HG02610 (cell line): ENCODE measurements at regions not wholly inside any gene's neighbourhood (a gene's known extent, or its start where the extent isn't known, plus 50 kb on each side); places are given as distances from the start of the nearest gene placed in this dataset.

Source experiments
- ATAC-seq: cut with Tn5 transposase; IDR thresholded peaks from one replicate; pipeline ENCODE4 v1.9.1; 2021; ENCODE audit warnings: mild to moderate bottlenecking, moderate library complexity; ENCODE audit not compliant: unreplicated experiment

- ATAC-seq = no peak
Measured at GRCh38 chr18:28607991-28608390, 431.1 kb upstream of the CDH2 start.

DNA sequence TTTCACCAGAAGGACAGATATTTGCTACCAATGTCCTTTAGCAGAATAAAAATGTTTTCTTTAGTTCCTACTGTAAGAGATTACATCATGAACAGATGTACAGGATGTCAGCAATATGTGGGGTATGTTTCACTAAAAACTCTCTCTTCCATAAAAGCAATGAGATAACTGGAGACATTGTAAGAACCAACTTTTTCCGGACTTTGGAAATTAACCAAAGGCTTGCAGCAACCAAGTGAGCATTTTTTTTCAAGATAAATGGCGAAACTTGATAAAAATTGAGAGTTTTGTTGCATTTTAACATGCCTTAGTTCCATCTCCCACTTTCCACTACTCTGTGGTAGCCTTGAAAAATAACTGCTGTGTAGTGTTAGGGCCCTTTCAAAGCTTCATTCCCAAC lies 429.8 kb upstream of the CDH2 start:
- no peak for ATAC-seq

DNA sequence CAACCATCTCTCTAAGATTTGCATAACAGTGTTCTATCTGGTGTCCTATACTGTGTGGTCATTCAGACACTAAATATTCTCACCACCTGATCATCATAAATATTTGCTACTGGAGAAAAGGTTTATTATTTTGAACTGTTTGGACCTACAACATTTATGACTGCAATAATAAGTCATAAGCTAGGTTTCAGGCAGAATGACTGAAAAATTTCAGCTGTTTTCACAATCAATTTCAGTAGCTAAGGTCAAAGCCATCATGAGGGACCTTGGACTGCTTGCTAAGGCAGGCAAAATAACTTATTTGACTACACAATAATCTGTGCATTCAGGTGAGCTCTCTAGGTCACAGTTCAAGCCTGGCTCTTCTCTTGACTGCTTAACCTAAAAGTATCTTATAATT lies 425.5 kb upstream of the CDH2 start:
- ATAC-seq = no peak

- no peak for ATAC-seq
Measured at GRCh38 chr18:28594034-28594433, 417.1 kb upstream of the CDH2 start.

- no peak for ATAC-seq
Measured at GRCh38 chr18:28588884-28589549, 412.1 kb upstream of the CDH2 start.

- ATAC-seq = no peak
Measured at GRCh38 chr18:28584731-28585130, 407.8 kb upstream of the CDH2 start.

GRCh38 chr18:28582724-28583123 lies 405.8 kb upstream of the CDH2 start:
- ATAC-seq = no peak

DNA sequence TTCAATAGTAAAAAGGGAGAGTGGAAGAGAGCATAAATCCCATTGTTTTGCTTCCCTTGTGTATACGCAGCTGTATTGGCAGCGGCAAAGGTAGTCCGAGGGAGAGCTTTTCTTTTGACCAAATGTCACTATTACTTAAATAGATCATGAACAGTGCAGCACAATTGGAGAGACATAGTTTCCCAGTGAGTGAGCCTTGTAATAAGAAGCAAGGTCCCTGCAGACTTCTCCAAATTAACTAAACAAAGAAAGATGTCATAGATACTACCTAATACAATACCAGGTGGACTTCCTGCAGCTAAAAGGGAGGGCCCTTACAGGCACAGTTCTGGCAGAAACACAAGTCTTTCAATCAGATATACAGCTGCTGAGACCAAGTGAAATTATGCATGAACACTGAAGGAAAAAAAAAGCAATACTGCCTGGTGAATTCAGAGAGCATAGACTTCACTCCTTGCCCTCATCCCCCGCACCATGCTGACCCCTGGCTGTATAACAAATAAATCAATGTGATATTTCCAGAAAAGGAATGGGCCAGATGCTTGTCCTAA lies 404.7 kb upstream of the CDH2 start:
- no peak for ATAC-seq

- ATAC-seq = no peak
Measured at GRCh38 chr18:28576941-28577340, 400.0 kb upstream of the CDH2 start.

DNA sequence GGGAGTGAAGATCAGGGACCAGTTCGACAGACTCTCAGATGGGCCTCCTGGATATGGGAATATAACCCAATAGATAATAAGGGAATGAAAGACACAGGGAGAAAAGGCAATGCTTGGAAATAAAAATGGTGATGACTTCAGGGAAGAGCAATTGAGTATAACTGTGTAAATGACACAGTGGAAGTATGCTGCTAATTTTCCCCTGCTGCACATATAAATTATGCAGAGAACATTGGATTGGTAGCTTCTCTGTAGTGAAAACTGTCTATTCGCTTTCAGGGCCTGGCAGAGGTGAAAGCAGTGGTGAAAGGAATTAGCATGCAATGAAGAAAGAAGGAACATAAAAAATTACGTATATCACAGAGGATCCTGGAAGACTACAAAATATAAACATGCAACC lies 398.2 kb upstream of the CDH2 start:
- no peak for ATAC-seq

DNA sequence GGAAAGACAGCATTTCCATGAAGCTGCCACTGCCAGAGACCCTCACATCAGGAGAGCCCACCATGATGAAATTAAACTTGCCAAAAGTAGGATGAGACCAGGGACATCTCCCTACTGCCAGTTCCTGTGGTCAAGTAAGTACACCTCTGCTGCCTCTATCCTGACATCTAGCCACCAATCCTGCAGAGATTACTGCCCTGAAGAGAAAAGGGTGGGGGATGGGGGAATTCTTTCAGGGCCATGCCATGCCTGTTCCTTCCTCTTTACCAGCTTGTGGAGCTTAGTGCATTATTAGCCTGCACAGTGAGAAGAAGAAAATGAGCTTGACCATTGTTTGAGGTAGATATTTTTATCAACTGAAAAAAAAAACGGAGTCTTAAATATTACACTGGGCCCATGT lies 397.2 kb upstream of the CDH2 start:
- ATAC-seq = no peak

DNA sequence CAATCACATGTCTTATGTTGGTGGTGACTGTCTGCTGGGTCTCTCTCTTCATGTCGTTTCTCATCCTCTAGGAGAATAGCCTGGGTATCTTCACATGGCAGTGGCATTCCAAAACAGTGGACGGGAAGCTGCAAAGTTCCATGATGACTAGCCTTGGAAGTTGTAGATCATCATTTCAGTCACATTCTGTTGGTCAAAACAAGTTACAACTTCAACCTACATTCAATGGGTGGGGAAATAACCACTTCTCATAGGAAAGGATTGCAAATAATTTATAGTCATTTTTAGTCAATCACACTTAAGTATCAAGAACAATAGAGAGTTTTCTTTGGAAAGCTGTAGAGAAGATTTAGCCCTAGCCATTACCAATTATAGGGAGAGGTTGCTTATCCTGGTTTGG lies 395.0 kb upstream of the CDH2 start:
- ATAC-seq = no peak

- no peak for ATAC-seq
Measured at GRCh38 chr18:28560331-28560730, 383.4 kb upstream of the CDH2 start.

GRCh38 chr18:28559511-28559910 lies 382.6 kb upstream of the CDH2 start:
- ATAC-seq = no peak

DNA sequence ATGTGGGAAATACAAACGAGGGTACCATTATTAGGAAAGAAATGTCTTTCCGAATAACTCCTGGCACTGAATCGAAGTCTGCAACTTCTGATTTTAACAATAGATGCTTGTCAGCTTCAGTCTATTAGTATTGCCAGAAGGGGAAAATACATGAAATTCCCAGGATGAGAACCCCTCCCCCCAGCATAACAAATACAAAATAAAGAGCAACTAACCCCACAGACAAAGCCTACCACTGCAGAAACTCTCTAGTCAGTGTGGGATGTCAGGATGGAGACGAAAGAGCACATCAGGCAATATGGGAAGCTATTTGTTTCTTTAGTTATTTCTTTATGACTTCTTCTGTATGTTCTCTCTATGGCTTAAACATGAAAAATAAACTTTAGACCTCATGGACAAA lies 365.0 kb upstream of the CDH2 start:
- no peak for ATAC-seq

GRCh38 chr18:28541276-28541930 lies 364.5 kb upstream of the CDH2 start:
- no peak for ATAC-seq

GRCh38 chr18:28529644-28530043 lies 352.7 kb upstream of the CDH2 start:
- no peak for ATAC-seq

DNA sequence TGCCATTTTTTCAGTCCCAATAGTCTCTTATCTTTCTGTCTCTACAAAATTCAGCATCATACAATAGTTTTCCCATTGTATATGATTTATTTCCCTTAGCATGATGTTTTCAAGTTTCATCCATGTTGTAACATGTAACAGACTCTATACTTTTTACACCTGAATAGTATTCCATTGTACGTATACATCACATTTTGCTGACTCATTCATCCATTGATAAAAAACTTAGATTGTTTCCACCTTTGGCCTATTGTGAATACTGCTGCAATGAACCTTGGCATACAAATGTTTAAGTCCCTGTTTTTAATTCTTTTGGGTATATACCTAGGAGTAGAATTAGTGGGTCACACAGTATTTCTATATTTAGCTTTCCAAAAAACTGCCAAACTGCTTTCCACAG lies 349.3 kb upstream of the CDH2 start:
- no peak for ATAC-seq

DNA sequence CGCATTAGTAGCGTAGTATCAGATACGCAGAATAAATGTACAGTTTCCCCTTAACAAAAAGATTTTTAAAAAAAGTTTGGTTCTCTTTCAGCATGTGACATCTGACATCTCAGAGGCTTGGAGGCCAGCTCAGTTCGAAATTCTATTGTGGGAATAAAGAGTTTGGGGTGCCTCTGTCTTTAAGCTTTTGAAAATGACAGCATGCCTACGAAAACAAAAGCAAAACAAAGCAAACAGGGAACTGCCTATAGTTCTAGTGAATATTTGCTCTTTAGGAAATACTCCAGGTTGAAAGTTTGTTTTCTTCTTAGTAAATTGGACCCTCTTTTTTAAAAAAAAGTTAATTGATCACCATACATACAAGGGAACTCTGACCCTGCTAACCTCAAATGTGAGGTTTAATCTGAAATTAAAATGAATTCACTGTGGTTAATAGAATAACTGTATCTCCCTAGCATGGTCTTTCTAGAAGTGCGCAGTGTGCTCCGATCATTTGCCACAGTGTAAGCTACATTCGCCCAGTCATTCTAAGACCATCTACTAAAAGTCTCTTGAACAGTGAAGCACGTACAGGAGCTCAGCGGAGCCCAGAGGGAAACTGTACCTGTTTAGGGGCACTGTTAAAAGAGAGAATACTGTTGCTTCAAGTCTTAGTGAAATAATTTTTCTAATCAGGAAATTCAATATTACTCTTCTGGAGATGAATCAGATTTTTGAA lies 347.0 kb upstream of the CDH2 start:
- no peak for ATAC-seq

DNA sequence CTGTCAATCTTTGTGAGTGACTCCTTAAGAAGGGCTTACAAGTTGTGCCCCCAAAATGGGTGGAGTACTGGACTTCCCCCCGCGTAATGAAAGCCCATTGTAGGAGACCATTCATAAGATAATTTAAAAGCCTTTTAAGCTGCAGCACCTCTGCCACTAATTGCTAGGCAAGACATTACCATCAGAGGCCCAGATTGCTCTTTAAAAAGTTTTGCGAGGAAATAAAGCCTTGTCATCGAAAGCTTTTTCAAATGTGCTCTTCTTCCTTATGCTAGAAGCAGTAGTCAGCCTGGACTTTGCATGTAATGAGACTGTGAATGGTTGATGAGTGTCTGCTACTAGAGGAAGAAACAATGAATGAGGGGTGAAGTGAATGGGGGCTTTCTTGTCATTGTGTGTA lies 345.3 kb upstream of the CDH2 start:
- no peak for ATAC-seq

DNA sequence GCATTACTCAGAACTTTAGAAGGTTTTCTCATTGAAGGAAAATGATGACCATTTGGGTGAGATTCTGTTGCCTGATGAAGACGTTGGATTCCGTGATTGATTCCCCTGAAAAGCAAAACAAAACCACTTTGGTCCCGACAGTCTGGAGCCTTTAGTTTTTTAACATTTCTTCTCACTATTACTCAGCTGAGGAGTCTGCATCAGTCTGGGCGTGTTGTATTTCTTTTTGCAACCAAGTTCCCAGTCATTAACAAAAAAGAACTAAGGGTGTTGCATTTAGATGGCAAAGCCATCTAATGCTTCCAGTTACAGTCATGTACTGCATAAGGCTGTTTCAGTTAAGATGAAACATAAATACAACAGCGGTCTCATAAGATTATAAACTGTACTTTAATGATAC lies 343.1 kb upstream of the CDH2 start:
- ATAC-seq = no peak

- ATAC-seq = no peak
Measured at GRCh38 chr18:28514699-28515098, 337.8 kb upstream of the CDH2 start.
